Left forelimb (tissue), 1 donor: ENCODE measurements at regions not wholly inside any gene's neighbourhood (a gene's known extent, or its start where the extent isn't known, plus 50 kb on each side); places are given as distances from the start of the nearest gene placed in this dataset.

Experiments
- DNase-seq: peaks from one replicate; pipeline ENCODE4 v3.0.0-alpha.2; 2018; ENCODE audit warnings: low spot score

GRCh38 chr4:32161392-32161791 lies 1441.2 kb downstream of the PCDH7 start:
- no peak for DNase-seq

- no peak for DNase-seq
These were observed 1443.0 kb downstream of the PCDH7 start for GRCh38 chr4:32163125-32163524.

- DNase-seq, result no peak
These were observed 1449.7 kb downstream of the PCDH7 start for GRCh38 chr4:32169841-32170240.

- DNase-seq, result no peak
These were observed 1451.9 kb downstream of the PCDH7 start for GRCh38 chr4:32172086-32172485.

- DNase-seq, result no peak
These were observed 1452.6 kb downstream of the PCDH7 start for GRCh38 chr4:32172761-32173160.

GRCh38 chr4:32180086-32180485 lies 1459.9 kb downstream of the PCDH7 start:
- DNase-seq, result no peak

GRCh38 chr4:32184186-32184585 lies 1464.0 kb downstream of the PCDH7 start:
- DNase-seq, result no peak

- no peak for DNase-seq
These were observed 1469.0 kb downstream of the PCDH7 start for GRCh38 chr4:32189130-32189529.

GRCh38 chr4:32189788-32190187 lies 1469.6 kb downstream of the PCDH7 start:
- DNase-seq, result no peak

- no peak for DNase-seq
These were observed 1471.8 kb downstream of the PCDH7 start for GRCh38 chr4:32191961-32192360.

- DNase-seq, result no peak
These were observed 1472.2 kb downstream of the PCDH7 start for GRCh38 chr4:32192363-32192762.

GRCh38 chr4:32192991-32193390 lies 1472.8 kb downstream of the PCDH7 start:
- no peak for DNase-seq

- no peak for DNase-seq
These were observed 1477.0 kb downstream of the PCDH7 start for GRCh38 chr4:32196950-32197688.

GRCh38 chr4:32199639-32200038 lies 1479.5 kb downstream of the PCDH7 start:
- no peak for DNase-seq

GRCh38 chr4:32203340-32203739 lies 1483.2 kb downstream of the PCDH7 start:
- no peak for DNase-seq

- DNase-seq, result no peak
These were observed 1486.6 kb downstream of the PCDH7 start for GRCh38 chr4:32206756-32207155.

GRCh38 chr4:32207456-32207855 lies 1487.3 kb downstream of the PCDH7 start:
- no peak for DNase-seq

- DNase-seq, result no peak
These were observed 1495.1 kb downstream of the PCDH7 start for GRCh38 chr4:32215277-32215676.

- DNase-seq, result no peak
These were observed 1496.3 kb downstream of the PCDH7 start for GRCh38 chr4:32216502-32216901.

- DNase-seq, result no peak
These were observed 1499.3 kb downstream of the PCDH7 start for GRCh38 chr4:32219306-32220075.

GRCh38 chr4:32226204-32226603 lies 1506.0 kb downstream of the PCDH7 start:
- no peak for DNase-seq

GRCh38 chr4:32226733-32227132 lies 1506.6 kb downstream of the PCDH7 start:
- DNase-seq, result no peak

GRCh38 chr4:32243926-32244325 lies 1523.8 kb downstream of the PCDH7 start:
- DNase-seq, result no peak

- no peak for DNase-seq
These were observed 1528.9 kb downstream of the PCDH7 start for GRCh38 chr4:32249040-32249439.
